GM23338 (cell line): ENCODE measurements at regions not wholly inside any gene's neighbourhood (a gene's known extent, or its start where the extent isn't known, plus 50 kb on each side); places are given as distances from the start of the nearest gene placed in this dataset.

Experiments
- CREB1 ChIP-seq: fragments of 250-450 bp; sonication (Bioruptor Pico); IDR thresholded peaks from 2 replicates; pipeline ENCODE4 v1.5.0; 2020; ENCODE audit warnings: low read depth, mild to moderate bottlenecking, moderate library complexity
- EZH2 ChIP-seq: fragments of 200-600 bp; sonication (generic); IDR thresholded peaks from one replicate; pipeline ENCODE4 v1.8.0; 2017; ENCODE audit warnings: antibody characterized with exemption, mild to moderate bottlenecking, low read depth; ENCODE audit not compliant: unreplicated experiment
- EZH2phosphoT487 ChIP-seq: fragments of 200-600 bp; sonication (generic); IDR thresholded peaks from one replicate; pipeline ENCODE4 v1.8.1; 2018; ENCODE audit warnings: antibody characterized with exemption; ENCODE audit not compliant: unreplicated experiment
- NANOG ChIP-seq: IDR thresholded peaks from 2 replicates; pipeline ENCODE4 v1.6.1; 2016; ENCODE audit warnings: antibody characterized with exemption, borderline replicate concordance
- POLR2AphosphoS5 ChIP-seq: IDR thresholded peaks from 2 replicates; pipeline ENCODE4 v1.6.1; 2016; ENCODE audit warnings: antibody characterized with exemption, low read depth
- REST ChIP-seq: IDR thresholded peaks from one replicate; pipeline ENCODE4 v1.6.1; 2018; ENCODE audit warnings: antibody characterized with exemption; ENCODE audit not compliant: unreplicated experiment
- STAT1 ChIP-seq: IDR thresholded peaks from one replicate; pipeline ENCODE4 v1.6.1; 2016; ENCODE audit warnings: antibody characterized with exemption; ENCODE audit not compliant: unreplicated experiment
- ZNF114 ChIP-seq: fragments of 250-450 bp; sonication (Bioruptor Pico); IDR thresholded peaks from 2 replicates; pipeline ENCODE4 v1.5.0; 2020; ENCODE audit warnings: mild to moderate bottlenecking, moderate library complexity
- ZNF462 ChIP-seq: fragments of 250-450 bp; sonication (Bioruptor Pico); IDR thresholded peaks from 2 replicates; pipeline ENCODE4 v1.5.0; 2020; ENCODE audit warnings: mild to moderate bottlenecking, moderate library complexity
- TF ChIP-seq, protein P1 (sequence below), 2 experiments: fragments of 200-600 bp in 1 of 2; sonication (generic) in 1 of 2; conservative IDR thresholded peaks; 2 replicates each; pipeline versions ENCODE4 v1.5.1 to v1.6.1; 2016 to 2017; ENCODE audit warnings: antibody characterized with exemption in 2 of 2, low read depth in 2 of 2, mild to moderate bottlenecking in 2 of 2, moderate library complexity in 1 of 2

DNA sequence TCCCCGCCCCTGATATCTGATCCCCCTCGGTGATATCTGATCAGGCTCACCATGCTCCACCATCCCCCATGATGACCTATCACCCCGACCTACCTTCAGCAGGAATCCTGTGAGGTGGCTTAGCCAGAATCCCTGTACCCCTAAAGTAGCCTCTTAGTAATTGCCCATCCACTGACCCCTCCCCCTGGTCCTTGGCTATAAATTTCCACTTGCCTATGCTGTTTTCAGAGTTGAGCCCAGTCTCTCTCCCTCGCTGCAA lies 177.5 kb upstream of the GGTLC1 start (continued):
- TF ChIP-seq ZNF462 (CRISPR knock-in tag) (no peak), EZH2 (no peak), REST (no peak), CREB1 (no peak), NANOG (no peak), EZH2phosphoT487 (no peak), ZNF114 (CRISPR knock-in tag) (no peak), POLR2AphosphoS5 (no peak), STAT1 (no peak)
- TF ChIP-seq, protein P1, sequence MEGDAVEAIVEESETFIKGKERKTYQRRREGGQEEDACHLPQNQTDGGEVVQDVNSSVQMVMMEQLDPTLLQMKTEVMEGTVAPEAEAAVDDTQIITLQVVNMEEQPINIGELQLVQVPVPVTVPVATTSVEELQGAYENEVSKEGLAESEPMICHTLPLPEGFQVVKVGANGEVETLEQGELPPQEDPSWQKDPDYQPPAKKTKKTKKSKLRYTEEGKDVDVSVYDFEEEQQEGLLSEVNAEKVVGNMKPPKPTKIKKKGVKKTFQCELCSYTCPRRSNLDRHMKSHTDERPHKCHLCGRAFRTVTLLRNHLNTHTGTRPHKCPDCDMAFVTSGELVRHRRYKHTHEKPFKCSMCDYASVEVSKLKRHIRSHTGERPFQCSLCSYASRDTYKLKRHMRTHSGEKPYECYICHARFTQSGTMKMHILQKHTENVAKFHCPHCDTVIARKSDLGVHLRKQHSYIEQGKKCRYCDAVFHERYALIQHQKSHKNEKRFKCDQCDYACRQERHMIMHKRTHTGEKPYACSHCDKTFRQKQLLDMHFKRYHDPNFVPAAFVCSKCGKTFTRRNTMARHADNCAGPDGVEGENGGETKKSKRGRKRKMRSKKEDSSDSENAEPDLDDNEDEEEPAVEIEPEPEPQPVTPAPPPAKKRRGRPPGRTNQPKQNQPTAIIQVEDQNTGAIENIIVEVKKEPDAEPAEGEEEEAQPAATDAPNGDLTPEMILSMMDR (conservative IDR thresholded peaks at IDR 0.05; ENCODE audit: low read depth in 2 of 2), result no peak
